ENCODE measurements at regions not wholly inside any gene's neighbourhood (a gene's known extent, or its start where the extent isn't known, plus 50 kb on each side); places are given as distances from the start of the nearest gene placed in this dataset.
"Not testable (repeated sequence)": the region's sequence is repeated elsewhere in the genome, so short reads cannot be mapped to it uniquely, and the experiment has no call there.

- DNase-seq (ENCODE audit: low spot score), result not testable (repeated sequence)
Observed at GRCh38 chr4:45248106-45248505, 521.8 kb upstream of the GNPDA2 start.

DNA sequence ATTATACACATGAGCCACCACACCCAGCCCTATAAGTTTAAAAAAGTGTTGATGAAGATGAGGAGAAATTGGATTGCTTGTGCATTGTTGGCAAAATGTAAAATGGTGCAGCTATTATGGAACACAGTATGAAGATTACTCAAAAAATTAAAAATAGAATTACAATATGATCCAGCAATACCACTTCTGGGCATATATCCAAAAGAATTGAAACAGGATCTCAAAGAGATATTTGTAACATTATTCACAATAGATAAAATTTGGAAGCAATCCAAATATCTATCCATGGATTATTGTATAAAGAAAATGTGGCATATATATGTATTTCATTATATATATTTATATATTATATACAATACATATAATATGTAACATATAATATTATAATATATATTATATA is 515.6 kb upstream of the GNPDA2 start:
- DNase-seq (ENCODE audit: low spot score), result no peak

DNA sequence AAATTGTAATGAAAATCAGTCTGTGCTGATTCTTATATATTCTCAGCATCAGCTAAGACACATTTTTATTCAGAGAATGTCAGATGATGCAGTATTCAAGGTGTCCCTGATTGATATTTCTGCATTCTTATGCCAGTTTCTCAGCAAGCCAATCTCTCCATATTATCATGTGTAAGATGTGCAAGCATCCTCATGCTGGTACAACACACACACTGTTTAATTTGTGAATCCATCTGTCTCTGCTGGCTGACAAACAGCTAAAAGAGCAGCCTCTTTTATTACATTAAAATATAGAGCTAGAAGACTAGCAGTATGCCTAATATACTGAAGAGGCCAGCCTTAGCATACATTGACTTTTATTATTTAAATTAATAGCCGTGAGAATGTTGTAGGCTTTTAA is 502.9 kb upstream of the GNPDA2 start:
- DNase-seq (ENCODE audit: low spot score), result no peak

DNA sequence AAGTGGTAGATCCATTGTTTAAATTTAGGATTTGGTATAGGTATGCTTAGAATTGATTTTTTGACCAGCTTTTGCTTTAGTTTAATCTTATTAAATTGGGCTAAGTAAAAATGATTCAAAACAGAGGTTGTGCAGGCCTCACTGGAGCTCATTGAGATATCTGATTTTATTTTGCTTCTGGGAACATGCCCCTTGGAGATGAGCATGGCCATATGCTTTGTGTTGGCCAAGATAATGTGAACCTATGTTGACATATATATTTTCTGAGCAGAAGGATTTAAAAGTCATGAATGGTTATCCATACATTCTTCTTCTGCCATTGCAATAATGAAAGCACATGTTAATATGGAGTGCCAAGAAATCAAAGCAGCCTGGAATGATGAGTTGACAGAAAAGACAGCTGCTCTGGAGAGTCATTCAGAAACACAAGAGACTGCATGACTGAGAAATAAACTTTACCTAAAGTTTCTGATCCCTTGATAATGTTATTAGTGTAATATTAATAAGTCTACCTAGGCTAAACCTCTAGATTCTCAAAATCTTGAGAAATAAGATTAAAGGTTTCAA is 489.7 kb upstream of the GNPDA2 start:
- peak; percentile 93 for DNase-seq (ENCODE audit: low spot score)

GRCh38 chr4:45208476-45208875 is 482.1 kb upstream of the GNPDA2 start:
- not testable (repeated sequence) for DNase-seq (ENCODE audit: low spot score)

- not testable (repeated sequence) for DNase-seq (ENCODE audit: low spot score)
Observed at GRCh38 chr4:45207864-45208331, 481.5 kb upstream of the GNPDA2 start.

- not testable (repeated sequence) for DNase-seq (ENCODE audit: low spot score)
Observed at GRCh38 chr4:45207241-45207863, 481.0 kb upstream of the GNPDA2 start.

DNA sequence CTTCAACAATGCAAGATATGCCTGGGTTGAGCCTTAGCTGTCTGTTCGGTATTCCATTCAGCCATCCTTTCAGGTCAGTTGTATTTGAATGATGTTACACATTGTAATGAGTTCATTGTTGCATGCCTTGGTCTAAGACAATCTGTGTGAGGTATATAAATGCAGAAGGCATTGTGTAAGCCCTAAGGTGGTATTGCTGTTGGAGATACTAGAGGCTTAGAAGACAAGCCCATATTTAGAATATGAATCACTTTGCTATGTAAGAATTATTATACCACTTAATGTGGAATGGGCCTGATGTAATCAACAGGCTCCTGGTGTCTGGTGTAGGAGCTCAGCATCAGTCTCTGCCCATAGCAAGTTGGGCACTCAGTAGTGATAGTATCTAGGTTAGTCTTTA is 473.4 kb upstream of the GNPDA2 start:
- no peak for DNase-seq (ENCODE audit: low spot score)

GRCh38 chr4:45188501-45188900 is 462.1 kb upstream of the GNPDA2 start:
- no peak for DNase-seq (ENCODE audit: low spot score)

DNA sequence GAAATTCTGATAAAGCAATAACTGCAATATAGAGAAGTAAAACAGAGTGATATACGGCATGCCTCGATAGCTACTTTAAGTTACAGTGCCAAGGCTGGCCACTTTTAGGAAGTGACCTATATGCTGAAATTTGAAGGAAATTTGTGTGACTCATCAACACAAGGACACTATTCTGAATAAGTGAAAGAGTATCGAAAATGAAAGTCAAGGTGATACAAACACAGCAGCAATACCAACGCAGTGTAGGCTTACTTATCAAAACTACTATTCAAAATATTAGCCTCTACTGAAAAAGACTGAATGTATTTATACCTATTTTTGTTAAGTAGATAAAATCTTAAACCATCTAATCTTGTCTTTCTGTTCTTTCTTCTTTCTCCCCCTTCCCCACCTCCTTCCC is 459.9 kb upstream of the GNPDA2 start:
- DNase-seq (ENCODE audit: low spot score), result no peak

- no peak for DNase-seq (ENCODE audit: low spot score)
Observed at GRCh38 chr4:45183905-45184304, 457.5 kb upstream of the GNPDA2 start.

- DNase-seq (ENCODE audit: low spot score), result no peak
Observed at GRCh38 chr4:45172636-45173035, 446.3 kb upstream of the GNPDA2 start.

GRCh38 chr4:45160951-45161350 is 434.6 kb upstream of the GNPDA2 start:
- DNase-seq (ENCODE audit: low spot score), result no peak

DNA sequence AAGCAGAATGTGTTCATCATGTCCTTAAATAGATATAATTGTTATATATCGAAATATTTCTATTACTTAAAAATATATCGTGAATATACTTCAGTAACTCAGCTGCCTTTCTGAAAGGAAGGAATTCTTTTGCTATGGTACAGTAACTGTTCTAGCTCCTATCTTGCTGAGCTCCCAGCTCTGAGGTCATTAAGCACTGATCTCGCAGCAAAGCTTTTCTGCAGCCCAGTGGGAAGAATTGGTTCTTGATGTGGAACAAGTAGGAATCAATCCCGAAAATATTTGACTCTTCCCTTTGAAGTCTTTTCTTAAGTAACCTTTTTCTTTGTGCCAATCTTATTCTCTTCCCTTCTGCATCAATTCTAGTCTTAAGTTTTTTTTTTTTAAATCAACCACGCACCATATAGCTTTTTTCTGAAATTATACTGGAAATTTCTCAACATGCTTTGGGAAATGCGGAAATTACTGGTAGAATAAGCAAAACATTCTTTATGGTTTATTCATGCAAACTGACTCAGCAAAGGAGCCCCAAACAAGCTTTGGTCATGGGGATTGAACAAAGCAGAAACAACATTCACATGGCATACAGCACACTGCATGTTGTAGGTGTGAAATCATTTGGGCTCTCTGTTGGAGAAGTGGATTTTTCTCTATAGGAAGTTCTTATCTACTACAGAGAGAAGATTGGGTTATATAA is 428.9 kb upstream of the GNPDA2 start:
- DNase-seq (ENCODE audit: low spot score), result no peak

DNA sequence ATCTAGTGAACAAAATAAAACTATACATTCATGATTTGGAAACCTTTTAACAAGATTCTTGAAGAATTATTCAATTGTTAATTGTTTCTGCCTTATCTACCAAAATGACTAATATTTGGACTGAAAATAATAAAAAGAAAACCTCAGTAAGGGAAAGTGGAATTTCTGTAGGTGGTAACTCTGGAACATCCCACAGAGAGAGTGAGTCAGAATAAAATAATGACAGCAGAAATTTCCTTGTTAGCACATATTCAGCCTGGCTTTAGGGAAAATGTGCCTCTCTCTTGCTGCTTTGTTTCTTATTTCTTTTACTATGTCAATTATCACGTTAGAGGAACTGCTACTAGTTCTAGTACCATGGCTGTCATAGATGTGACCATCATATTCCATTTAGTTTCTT is 421.5 kb upstream of the GNPDA2 start:
- DNase-seq (ENCODE audit: low spot score), result no peak

DNA sequence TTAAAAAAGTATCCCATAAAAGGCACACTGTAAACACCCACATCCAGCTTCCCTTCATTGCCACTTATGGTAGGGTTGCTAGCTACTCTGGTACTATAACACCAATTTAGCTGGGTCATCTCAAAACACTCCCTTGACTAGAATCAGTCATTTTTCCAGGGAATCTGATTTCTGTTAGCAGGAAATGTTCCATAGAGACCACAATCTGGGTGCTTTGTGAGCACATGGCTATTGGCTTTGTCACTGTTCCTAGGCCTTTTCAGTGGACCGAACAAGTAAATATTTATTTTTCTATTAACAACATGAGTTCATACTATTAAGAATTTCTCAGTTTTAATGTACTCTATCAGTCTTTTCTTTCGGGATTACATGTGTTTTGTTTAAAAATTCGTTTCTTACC is 404.7 kb upstream of the GNPDA2 start:
- no peak for DNase-seq (ENCODE audit: low spot score)

DNA sequence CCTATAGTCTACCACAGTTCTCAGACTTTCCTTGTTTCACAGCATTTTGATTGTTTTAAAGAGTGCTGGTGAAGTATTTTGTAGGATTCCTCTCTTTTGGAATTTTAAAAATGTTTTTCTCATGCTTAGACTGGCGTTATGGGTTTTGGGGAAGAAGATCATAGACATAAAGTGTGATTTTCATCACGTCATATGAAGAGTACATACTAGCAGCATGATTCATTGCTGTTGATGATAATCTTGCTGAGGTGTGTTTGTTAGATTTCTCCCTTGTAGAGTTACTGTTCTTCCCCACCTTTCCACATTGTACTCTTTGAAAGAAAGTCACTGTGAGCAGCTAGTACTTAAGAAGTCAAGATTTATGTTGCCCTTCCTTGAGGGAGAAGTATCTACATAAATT is 396.1 kb upstream of the GNPDA2 start:
- DNase-seq (ENCODE audit: low spot score), result no peak

GRCh38 chr4:45121426-45121975 is 395.1 kb upstream of the GNPDA2 start:
- DNase-seq (ENCODE audit: low spot score), result no peak

- DNase-seq (ENCODE audit: low spot score), result no peak
Observed at GRCh38 chr4:45120163-45120562, 393.8 kb upstream of the GNPDA2 start.

DNA sequence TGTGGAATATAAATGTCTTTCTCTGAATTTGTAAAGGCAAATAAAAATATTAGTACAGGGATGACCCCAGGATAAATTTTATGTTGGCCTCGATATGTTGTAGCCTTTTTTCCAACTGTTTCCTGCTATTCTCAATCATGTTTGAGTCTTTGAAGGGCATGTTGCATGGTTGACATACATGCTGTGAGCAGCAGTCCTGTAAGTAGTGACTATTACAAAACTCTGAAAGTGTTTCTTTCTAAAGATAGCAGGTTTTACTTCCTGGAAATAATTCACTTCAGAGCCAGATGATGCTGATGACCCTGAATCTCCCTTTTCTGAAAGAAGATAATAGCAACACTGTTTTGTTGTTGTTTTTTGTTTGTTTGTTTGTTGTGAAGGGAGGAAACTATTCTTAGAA is 393.0 kb upstream of the GNPDA2 start:
- DNase-seq (ENCODE audit: low spot score), result no peak

DNA sequence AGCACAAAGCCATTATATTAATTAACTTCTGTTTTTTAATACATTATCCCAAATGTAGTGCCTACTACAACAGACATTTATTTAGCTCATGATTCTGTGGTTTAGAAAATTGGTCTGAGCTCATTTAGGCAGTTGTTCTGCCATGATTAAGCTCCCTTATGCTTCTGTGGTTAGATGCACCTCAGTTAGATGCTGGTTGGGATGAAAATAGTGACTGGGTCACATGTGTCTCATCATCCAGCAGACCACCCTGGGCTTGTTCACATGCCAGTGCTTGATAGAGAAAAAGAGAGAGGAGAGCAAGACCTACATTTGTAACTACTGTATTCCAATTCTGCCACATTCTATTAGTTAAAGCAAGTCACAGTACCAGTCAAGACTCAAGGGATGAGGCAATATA is 376.4 kb upstream of the GNPDA2 start:
- DNase-seq (ENCODE audit: low spot score), result no peak

DNA sequence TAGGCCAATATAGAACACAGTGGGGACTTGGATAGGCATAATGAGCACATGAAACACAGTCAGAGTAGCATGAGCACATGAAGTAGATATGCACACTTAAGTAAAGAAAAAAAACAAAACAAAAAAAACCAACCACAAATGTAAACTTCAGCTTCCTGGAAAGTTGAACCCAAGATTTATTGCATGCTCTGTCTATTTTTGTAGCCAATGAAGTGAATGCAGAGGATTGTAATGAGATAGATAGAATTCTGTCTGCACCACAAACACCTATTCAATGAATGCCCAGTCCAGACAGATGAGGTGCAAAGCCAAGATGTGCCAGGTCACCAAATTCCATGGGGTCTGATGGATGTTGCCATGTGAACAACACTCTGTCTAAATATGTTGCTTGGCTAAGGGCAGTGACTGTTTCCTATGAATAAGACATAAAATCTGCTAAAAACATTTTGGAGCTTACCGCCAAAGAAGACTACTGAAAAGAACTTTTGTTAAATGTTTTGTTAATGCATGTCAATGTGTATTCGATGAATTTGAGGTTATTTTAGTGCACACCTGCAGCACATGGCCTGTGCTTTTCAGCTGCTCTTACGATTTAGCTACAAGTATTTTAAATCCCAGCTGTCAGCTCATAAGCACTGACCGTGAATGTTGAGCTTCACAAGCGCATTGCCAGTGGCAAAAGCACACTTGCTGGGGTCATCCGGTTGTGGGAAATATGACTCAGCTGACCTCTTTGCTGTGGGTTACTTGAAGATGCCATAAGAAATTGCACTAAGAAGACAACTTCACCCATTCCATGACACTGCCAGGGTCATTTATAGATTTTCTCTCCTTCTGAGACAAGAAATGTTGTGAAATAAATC is 374.8 kb upstream of the GNPDA2 start:
- no peak for DNase-seq (ENCODE audit: low spot score)
